Transverse colon (tissue), 4 donors: ENCODE measurements at regions not wholly inside any gene's neighbourhood (a gene's known extent, or its start where the extent isn't known, plus 50 kb on each side); places are given as distances from the start of the nearest gene placed in this dataset.

Source experiments
- CTCF ChIP-seq, 5 experiments: fragments of 200-600 bp in 3 of 5; fragments of 450-650 bp in 2 of 5; sonication (generic) in 3 of 5; IDR thresholded peaks; 1 replicate in 2 of 5; 2 replicates in 3 of 5; pipeline ENCODE4 v1.5.1; 2016 to 2017; ENCODE audit warnings: antibody characterized with exemption in 5 of 5, inconsistent platforms in 3 of 5, mild to moderate bottlenecking in 2 of 5, moderate library complexity in 1 of 5
- EP300 ChIP-seq: sonication (generic); formaldehyde crosslinking; IDR thresholded peaks from one replicate; pipeline ENCODE4 v1.6.1; 2017; ENCODE audit warnings: antibody characterized with exemption, low read depth
- POLR2A ChIP-seq: fragments of 450-650 bp; IDR thresholded peaks from one replicate; pipeline ENCODE4 v1.6.1; 2016; ENCODE audit warnings: antibody characterized with exemption, mild to moderate bottlenecking, moderate library complexity
- POLR2AphosphoS5 ChIP-seq, 3 donors: sonication (generic); formaldehyde crosslinking; IDR thresholded peaks; one replicate each; pipeline ENCODE4 v1.6.1; 2016; ENCODE audit warnings: antibody characterized with exemption in 3 of 3

- TF ChIP-seq EP300 (no peak), CTCF (IDR thresholded peaks at IDR 0.05) (no peak), POLR2AphosphoS5 (IDR thresholded peaks at IDR 0.05) (no peak), POLR2A (no peak)
These were observed 89.7 kb upstream of the ADRA1B start for GRCh38 chr5:159826351-159827214.
